K562 (cell line): ENCODE measurements at regions not wholly inside any gene's neighbourhood (a gene's known extent, or its start where the extent isn't known, plus 50 kb on each side); places are given as distances from the start of the nearest gene placed in this dataset.

Source experiments
- ATAC-seq: fragments of 200-7000 bp; cut with Tn5 transposase; 3 replicates; pipeline ENCODE4 v1.9.1; 2020; ENCODE audit warnings: moderate library complexity
- BruUV-seq: library from RNA; stranded (reverse); fragments of 400-500 nt; replicated peaks from 2 replicates; lab custom pipeline; 2021; lab: Mats Ljungman, UMichigan
- CTCF ChIA-PET: fragments of 300-600 bp; formaldehyde crosslinking; extraction: SDS; loops from one replicate; lab custom pipeline; 2021; ENCODE audit warnings: low intra/inter-chr PET ratio; lab: Yijun Ruan, JAX
- POLR2A ChIA-PET: fragments of 300-600, 350-650 bp; sonication (Branson Sonifier 250); formaldehyde crosslinking; extraction: SDS; loops from one replicate; lab custom pipeline; 2021; ENCODE audit warnings: antibody characterized with exemption, inconsistent platforms; lab: Yijun Ruan, JAX
- DNase-seq, 4 experiments: peaks; one replicate each; pipeline versions ENCODE4 v3.0.0 to v3.0.0-alpha.2; 2011 to 2018; ENCODE audit warnings: low spot score in 3 of 4, mixed read lengths in 3 of 4; ENCODE audit errors: extremely low read depth in 1 of 4
- FAIRE-seq: peaks from 2 replicates; lab custom pipeline; 2011; peaks lifted over from hg19 to GRCh38; lab: Jason Lieb, UNC
- H2AFZ ChIP-seq: 2 replicates; pipeline ENCODE4 v1.6.0; 2011; ENCODE audit warnings: low read depth, low read length, control low read depth, inconsistent platforms
- H3K27ac ChIP-seq: fragments of 200-600 bp; 3 replicates; pipeline ENCODE4 v1.8.0; 2011; ENCODE audit warnings: low read depth, mild to moderate bottlenecking, control low read depth, inconsistent platforms, low read length, moderate library complexity, mixed read lengths; ENCODE audit errors: extremely low read depth
- H3K27me3 ChIP-seq, 2 experiments: fragments of 300-600 bp in 1 of 2; 2 replicates in 1 of 2; 3 replicates in 1 of 2; pipeline versions ENCODE4 v1.6.0 to v1.8.0; 2011; ENCODE audit warnings: inconsistent platforms in 2 of 2, low read length in 2 of 2, mild to moderate bottlenecking in 1 of 2, mixed read lengths in 1 of 2, moderate library complexity in 1 of 2; ENCODE audit not compliant: control insufficient read depth in 2 of 2, insufficient read depth in 2 of 2
- H3K36me3 ChIP-seq: fragments of 300-600 bp; 3 replicates; pipeline ENCODE4 v1.8.0; 2011; ENCODE audit warnings: mild to moderate bottlenecking, low read length, inconsistent platforms; ENCODE audit not compliant: control insufficient read depth, insufficient read depth
- H3K4me1 ChIP-seq, 2 experiments: fragments of 200-600 bp in 1 of 2; replicated peaks in 1 of 2; 2 replicates in 1 of 2; 3 replicates in 1 of 2; pipeline versions ENCODE4 v1.5.1 to v1.8.0; 2011; ENCODE audit warnings: inconsistent platforms in 2 of 2, low read length in 2 of 2, mild to moderate bottlenecking in 1 of 2, mixed read lengths in 1 of 2, moderate library complexity in 1 of 2; ENCODE audit not compliant: control insufficient read depth in 2 of 2, insufficient read depth in 2 of 2
- H3K4me2 ChIP-seq: 2 replicates; pipeline ENCODE4 v1.6.1; 2011; ENCODE audit warnings: low read length, control low read depth, inconsistent platforms, mixed read lengths; ENCODE audit not compliant: insufficient read depth
- H3K4me3 ChIP-seq: fragments of 200-600 bp; sonication (generic), shearing (Covaris generic); 2 replicates; pipeline ENCODE4 v1.5.1; 2016; ENCODE audit warnings: control low read depth, inconsistent platforms
- H3K79me2 ChIP-seq: fragments of 200-600 bp; 3 replicates; pipeline ENCODE4 v1.8.0; 2011; ENCODE audit warnings: low read length, inconsistent platforms; ENCODE audit not compliant: control insufficient read depth, insufficient read depth
- H3K9ac ChIP-seq, 2 experiments: 2 replicates each; pipeline versions ENCODE4 v1.6.0 to v1.6.1; 2011; ENCODE audit warnings: low read depth in 2 of 2, low read length in 2 of 2, control low read depth in 1 of 2, inconsistent platforms in 1 of 2, mild to moderate bottlenecking in 1 of 2, mixed read lengths in 1 of 2; ENCODE audit not compliant: insufficient read depth in 1 of 2
- H3K9me1 ChIP-seq: one replicate; pipeline ENCODE4 v1.6.0; 2011; ENCODE audit warnings: inconsistent platforms, mild to moderate bottlenecking, low read length, moderate library complexity; ENCODE audit not compliant: control insufficient read depth, insufficient read depth
- H3K9me3 ChIP-seq: replicated peaks from 2 replicates; pipeline ENCODE4 v1.5.1; 2011; ENCODE audit warnings: low read depth, low read length, inconsistent platforms; ENCODE audit not compliant: control insufficient read depth, insufficient read depth
- H4K20me1 ChIP-seq: replicated peaks from 2 replicates; pipeline ENCODE4 v1.6.1; 2011; ENCODE audit warnings: low read length, inconsistent platforms, mixed read lengths; ENCODE audit not compliant: control insufficient read depth, insufficient read depth
- ETV5 ChIP-seq: sonication (generic); formaldehyde crosslinking; IDR thresholded peaks from 2 replicates; pipeline ENCODE4 v1.4.0; 2020; ENCODE audit warnings: low read depth, mild to moderate bottlenecking, missing genetic modification reagents
- KLF1 ChIP-seq: fragments of 450-650 bp; IDR thresholded peaks from 2 replicates; pipeline ENCODE4 v1.6.1; 2016; ENCODE audit warnings: missing genetic modification characterization, missing compliant biosample characterization
- NR2C1 ChIP-seq, 2 experiments: fragments of 450-650 bp; IDR thresholded peaks; 2 replicates each; pipeline ENCODE4 v1.6.1; 2017; ENCODE audit warnings: mild to moderate bottlenecking in 2 of 2, antibody characterized with exemption in 1 of 2, inconsistent platforms in 1 of 2, missing compliant biosample characterization in 1 of 2, missing genetic modification characterization in 1 of 2
- OTX1 ChIP-seq: fragments of 450-650 bp; formaldehyde crosslinking; IDR thresholded peaks from 2 replicates; pipeline ENCODE4 v1.4.0; 2022; ENCODE audit warnings: mild to moderate bottlenecking
- RBFOX2 ChIP-seq: fragments of 200-400 bp; formaldehyde crosslinking; IDR thresholded peaks from 2 replicates; pipeline ENCODE4 v1.6.1; 2017; ENCODE audit warnings: low read depth, mild to moderate bottlenecking, low read length, moderate library complexity
- ZNF140 ChIP-seq: fragments of 250-450 bp; sonication (Bioruptor Pico); IDR thresholded peaks from 2 replicates; pipeline ENCODE4 v1.8.0; 2021; ENCODE audit warnings: moderate library complexity, mild to moderate bottlenecking, inconsistent platforms
- ZNF785 ChIP-seq: fragments of 250-450 bp; sonication (Bioruptor Pico); IDR thresholded peaks from 2 replicates; pipeline ENCODE4 v1.4.0; 2020; ENCODE audit warnings: mild to moderate bottlenecking
- in situ Hi-C: fragments of 300-500 bp; cut with MboI; formaldehyde crosslinking; loops from 4 replicates; pipeline ENCODE4 v1.15.0; 2018; ENCODE audit warnings: inconsistent platforms, mixed read lengths
- intact Hi-C: fragments of 100-400 bp; cut with micrococcal nuclease; formaldehyde crosslinking; loops from 2 replicates; pipeline ENCODE4 v1.14.2; 2022
- TF ChIP-seq, protein P1 (sequence below): fragments of 450-650 bp; IDR thresholded peaks from 2 replicates; pipeline ENCODE4 v1.6.1; 2016
- TF ChIP-seq, protein P2 (sequence below): fragments of 150-350 bp; conservative IDR thresholded peaks from 2 replicates; pipeline ENCODE4 v1.6.1; 2014; ENCODE audit warnings: low read length

DNA sequence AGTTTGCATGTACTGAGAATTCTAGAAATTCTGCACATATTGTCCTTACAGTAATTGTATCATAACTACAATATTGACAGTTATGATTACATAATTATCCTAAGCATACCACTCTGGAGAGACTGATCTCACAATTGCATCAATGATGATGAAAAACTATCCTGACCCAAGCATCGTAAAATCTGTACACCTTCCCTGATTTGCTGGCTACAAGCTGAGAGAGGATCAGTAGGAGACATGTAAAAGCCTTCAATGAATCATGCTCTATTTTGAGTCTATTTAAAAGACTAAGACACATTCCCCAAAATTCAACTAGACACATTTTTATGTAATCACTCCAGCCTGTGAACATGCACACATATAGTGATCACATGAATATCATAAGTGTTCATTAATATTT, 1833.8 kb downstream of the EFNA5 start (continued):
- no peak for TF ChIP-seq ZNF785 (CRISPR knock-in tag)
- no peak for TF ChIP-seq RBFOX2

DNA sequence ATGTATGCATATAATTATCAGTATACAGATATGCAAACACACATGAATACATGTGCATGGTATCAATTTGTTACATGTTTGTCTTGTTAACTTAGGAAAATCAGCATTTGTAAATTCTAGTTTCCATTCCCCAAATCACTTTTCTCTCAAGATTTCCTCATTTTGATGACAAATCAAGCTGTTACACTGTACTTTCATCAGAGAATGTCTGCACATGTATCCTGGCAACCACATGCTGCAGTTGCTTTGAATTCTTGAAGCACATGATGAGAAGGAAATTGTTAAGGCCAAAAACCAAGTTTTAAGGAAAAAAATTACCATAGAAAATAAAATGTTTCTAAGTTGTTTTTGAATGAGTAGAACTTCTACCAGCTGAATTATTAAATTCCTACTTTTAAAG, 1834.5 kb downstream of the EFNA5 start:
- Histone ChIP-seq H3K36me3 (no peaks in the 10 kb centered on the region), H3K4me2 (no peak overlapping the region), H3K9me3 (no peaks in the 10 kb centered on the region), H3K27ac (no peak overlapping the region), H3K4me1 (no peaks in the 10 kb centered on the region), H2AFZ (no peak overlapping the region), H3K4me3 (no peak overlapping the region), H3K9ac (no peak overlapping the region), H3K9me1 (no peaks in the 10 kb centered on the region), H4K20me1 (no peaks in the 10 kb centered on the region), H3K27me3 (no peaks in the 10 kb centered on the region), H3K79me2 (no peaks in the 10 kb centered on the region)
- CTCF ChIA-PET = no interaction called here
- POLR2A ChIA-PET = no interaction called here
- intact Hi-C loops (no loop called here), in situ Hi-C loops (no loop called here)
- FAIRE-seq = no peak
- TF ChIP-seq, protein P1, sequence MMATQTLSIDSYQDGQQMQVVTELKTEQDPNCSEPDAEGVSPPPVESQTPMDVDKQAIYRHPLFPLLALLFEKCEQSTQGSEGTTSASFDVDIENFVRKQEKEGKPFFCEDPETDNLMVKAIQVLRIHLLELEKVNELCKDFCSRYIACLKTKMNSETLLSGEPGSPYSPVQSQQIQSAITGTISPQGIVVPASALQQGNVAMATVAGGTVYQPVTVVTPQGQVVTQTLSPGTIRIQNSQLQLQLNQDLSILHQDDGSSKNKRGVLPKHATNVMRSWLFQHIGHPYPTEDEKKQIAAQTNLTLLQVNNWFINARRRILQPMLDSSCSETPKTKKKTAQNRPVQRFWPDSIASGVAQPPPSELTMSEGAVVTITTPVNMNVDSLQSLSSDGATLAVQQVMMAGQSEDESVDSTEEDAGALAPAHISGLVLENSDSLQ = no peak
- TF ChIP-seq ETV5 (CRISPR knock-in tag) (no peak), KLF1 (no peak), NR2C1 (IDR thresholded peaks at IDR 0.05) (no peak), NR2C1 (tag; IDR thresholded peaks at IDR 0.05) (no peak), ZNF140 (no peak), OTX1 (CRISPR knock-in tag) (no peak)
- TF ChIP-seq, protein P2, sequence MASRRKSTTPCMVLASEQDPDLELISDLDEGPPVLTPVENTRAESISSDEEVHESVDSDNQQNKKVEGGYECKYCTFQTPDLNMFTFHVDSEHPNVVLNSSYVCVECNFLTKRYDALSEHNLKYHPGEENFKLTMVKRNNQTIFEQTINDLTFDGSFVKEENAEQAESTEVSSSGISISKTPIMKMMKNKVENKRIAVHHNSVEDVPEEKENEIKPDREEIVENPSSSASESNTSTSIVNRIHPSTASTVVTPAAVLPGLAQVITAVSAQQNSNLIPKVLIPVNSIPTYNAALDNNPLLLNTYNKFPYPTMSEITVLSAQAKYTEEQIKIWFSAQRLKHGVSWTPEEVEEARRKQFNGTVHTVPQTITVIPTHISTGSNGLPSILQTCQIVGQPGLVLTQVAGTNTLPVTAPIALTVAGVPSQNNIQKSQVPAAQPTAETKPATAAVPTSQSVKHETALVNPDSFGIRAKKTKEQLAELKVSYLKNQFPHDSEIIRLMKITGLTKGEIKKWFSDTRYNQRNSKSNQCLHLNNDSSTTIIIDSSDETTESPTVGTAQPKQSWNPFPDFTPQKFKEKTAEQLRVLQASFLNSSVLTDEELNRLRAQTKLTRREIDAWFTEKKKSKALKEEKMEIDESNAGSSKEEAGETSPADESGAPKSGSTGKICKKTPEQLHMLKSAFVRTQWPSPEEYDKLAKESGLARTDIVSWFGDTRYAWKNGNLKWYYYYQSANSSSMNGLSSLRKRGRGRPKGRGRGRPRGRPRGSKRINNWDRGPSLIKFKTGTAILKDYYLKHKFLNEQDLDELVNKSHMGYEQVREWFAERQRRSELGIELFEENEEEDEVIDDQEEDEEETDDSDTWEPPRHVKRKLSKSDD = no peak
- ATAC-seq = no peak
- BruUV-seq = no TSS peak
- DNase-seq = no peak
